CD4-positive, alpha-beta T cell treated with Interleukin-17A for 4 hours (primary cell): ENCODE measurements at regions not wholly inside any gene's neighbourhood (a gene's known extent, or its start where the extent isn't known, plus 50 kb on each side); places are given as distances from the start of the nearest gene placed in this dataset.
"Not testable (repeated sequence)": the region's sequence is repeated elsewhere in the genome, so short reads cannot be mapped to it uniquely, and the experiment has no call there.

Source experiments
- DNase-seq: peaks from one replicate; pipeline ENCODE4 v3.0.0-alpha.2; 2020; ENCODE audit warnings: mixed read lengths

GRCh38 chr13:60214213-60215055 lies 50.7 kb upstream of the DIAPH3 start:
- no peak for DNase-seq

- no peak for DNase-seq
Measured at GRCh38 chr13:60220072-60220471, 56.3 kb upstream of the DIAPH3 start.

GRCh38 chr13:60221581-60221980 lies 57.9 kb upstream of the DIAPH3 start:
- DNase-seq = no peak

- DNase-seq = no peak
Measured at GRCh38 chr13:60226507-60226906, 62.8 kb upstream of the DIAPH3 start.

GRCh38 chr13:60227158-60227557 lies 63.4 kb upstream of the DIAPH3 start:
- no peak for DNase-seq

GRCh38 chr13:60229708-60230272 lies 66.1 kb upstream of the DIAPH3 start:
- no peak for DNase-seq

GRCh38 chr13:60230593-60230992 lies 66.9 kb upstream of the DIAPH3 start:
- DNase-seq = no peak

- no peak for DNase-seq
Measured at GRCh38 chr13:60242043-60242595, 78.4 kb upstream of the DIAPH3 start.

GRCh38 chr13:60244381-60244780 lies 80.7 kb upstream of the DIAPH3 start:
- DNase-seq = no peak

- not testable (repeated sequence) for DNase-seq
Measured at GRCh38 chr13:60251419-60251818, 87.7 kb upstream of the DIAPH3 start.

- no peak for DNase-seq
Measured at GRCh38 chr13:60258349-60258748, 94.6 kb upstream of the DIAPH3 start.

- DNase-seq = no peak
Measured at GRCh38 chr13:60260440-60260839, 96.7 kb upstream of the DIAPH3 start.

GRCh38 chr13:60261432-60262351 lies 98.0 kb upstream of the DIAPH3 start:
- no peak for DNase-seq

GRCh38 chr13:60265566-60265965 lies 101.8 kb upstream of the DIAPH3 start:
- no peak for DNase-seq

GRCh38 chr13:60267498-60268202 lies 103.9 kb upstream of the DIAPH3 start:
- peak; percentile 25 for DNase-seq

GRCh38 chr13:60268203-60268555 lies 104.5 kb upstream of the DIAPH3 start:
- DNase-seq = no peak

- DNase-seq = no peak
Measured at GRCh38 chr13:60273971-60274527, 110.3 kb upstream of the DIAPH3 start.

GRCh38 chr13:60274655-60275054 lies 110.9 kb upstream of the DIAPH3 start:
- DNase-seq = no peak

- no peak for DNase-seq
Measured at GRCh38 chr13:60275208-60275607, 111.5 kb upstream of the DIAPH3 start.

GRCh38 chr13:60280524-60280923 lies 116.5 kb upstream of the TDRD3 start:
- DNase-seq = not testable (repeated sequence)

GRCh38 chr13:60282186-60282585 lies 114.8 kb upstream of the TDRD3 start:
- no peak for DNase-seq

GRCh38 chr13:60282708-60283107 lies 114.3 kb upstream of the TDRD3 start:
- no peak for DNase-seq
